Fibroblast of skin of right biceps (primary cell): ENCODE measurements at regions not wholly inside any gene's neighbourhood (a gene's known extent, or its start where the extent isn't known, plus 50 kb on each side); places are given as distances from the start of the nearest gene placed in this dataset.
A peak's percentile ranks its signal among the peaks of the same experiment; 100 is the strongest.

Source experiments
- DNase-seq: peaks from one replicate; pipeline ENCODE4 v3.0.0-alpha.2; 2013

GRCh38 chr16:51565184-51565583, 414.1 kb upstream of the SALL1 start:
- DNase-seq = no peak

GRCh38 chr16:51562891-51563290, 411.8 kb upstream of the SALL1 start:
- DNase-seq = no peak

GRCh38 chr16:51559901-51560300, 408.8 kb upstream of the SALL1 start:
- no peak for DNase-seq

- no peak for DNase-seq
Observed at GRCh38 chr16:51557670-51558069, 406.6 kb upstream of the SALL1 start.

- peak; percentile 92 for DNase-seq
Observed at GRCh38 chr16:51556694-51557340, 405.7 kb upstream of the SALL1 start.

GRCh38 chr16:51553910-51554309, 402.8 kb upstream of the SALL1 start:
- no peak for DNase-seq

- DNase-seq = no peak
Observed at GRCh38 chr16:51553314-51553713, 402.2 kb upstream of the SALL1 start.

GRCh38 chr16:51550800-51551347, 399.8 kb upstream of the SALL1 start:
- DNase-seq = no peak

- DNase-seq = peak; percentile 21
Observed at GRCh38 chr16:51549836-51550235, 398.8 kb upstream of the SALL1 start.

- no peak for DNase-seq
Observed at GRCh38 chr16:51545951-51546350, 394.9 kb upstream of the SALL1 start.

GRCh38 chr16:51544851-51545467, 393.9 kb upstream of the SALL1 start:
- no peak for DNase-seq

GRCh38 chr16:51543971-51544370, 392.9 kb upstream of the SALL1 start:
- DNase-seq = no peak

- peak; percentile 26 for DNase-seq
Observed at GRCh38 chr16:51542981-51543815, 392.1 kb upstream of the SALL1 start.

- DNase-seq = peak; percentile 43
Observed at GRCh38 chr16:51540259-51540658, 389.2 kb upstream of the SALL1 start.

- DNase-seq = peak; percentile 94
Observed at GRCh38 chr16:51538707-51539498, 387.8 kb upstream of the SALL1 start.

- DNase-seq = no peak
Observed at GRCh38 chr16:51535591-51535990, 384.5 kb upstream of the SALL1 start.

- DNase-seq = no peak
Observed at GRCh38 chr16:51532551-51532950, 381.5 kb upstream of the SALL1 start.

GRCh38 chr16:51531271-51531670, 380.2 kb upstream of the SALL1 start:
- no peak for DNase-seq

GRCh38 chr16:51527349-51527748, 376.3 kb upstream of the SALL1 start:
- no peak for DNase-seq

- no peak for DNase-seq
Observed at GRCh38 chr16:51526621-51527020, 375.6 kb upstream of the SALL1 start.

- peak; percentile 34 for DNase-seq
Observed at GRCh38 chr16:51524555-51525373, 373.7 kb upstream of the SALL1 start.

GRCh38 chr16:51524070-51524469, 373.0 kb upstream of the SALL1 start:
- DNase-seq = no peak
